HL-60 (cell line): ENCODE measurements at regions not wholly inside any gene's neighbourhood (a gene's known extent, or its start where the extent isn't known, plus 50 kb on each side); places are given as distances from the start of the nearest gene placed in this dataset.

ENCODE experiments used
- DNase-seq, 2 experiments: peaks; one replicate each; pipeline ENCODE4 v3.0.0-alpha.2; 2010 to 2020; ENCODE audit warnings: low read depth in 1 of 2, low spot score in 1 of 2
- H3K27ac ChIP-seq: fragments of 250-450 bp; sonication (Bioruptor Pico); replicated peaks from 2 replicates; pipeline ENCODE4 v1.5.1; 2020; ENCODE audit warnings: mild to moderate bottlenecking, moderate library complexity
- H3K27me3 ChIP-seq: fragments of 250-450 bp; sonication (Bioruptor Pico); 2 replicates; pipeline ENCODE4 v1.5.1; 2021; ENCODE audit warnings: mild to moderate bottlenecking, moderate library complexity; ENCODE audit not compliant: insufficient read depth, poor library complexity, severe bottlenecking
- H3K4me3 ChIP-seq: replicated peaks from 2 replicates; pipeline ENCODE4 v1.5.1; 2011; ENCODE audit warnings: mild to moderate bottlenecking, control low read depth, low read length; ENCODE audit not compliant: insufficient read depth
- GABPA ChIP-seq: IDR thresholded peaks from 2 replicates; pipeline ENCODE4 v1.6.1; 2012; ENCODE audit warnings: low read depth
- POLR2AphosphoS5 ChIP-seq: IDR thresholded peaks from 2 replicates; pipeline ENCODE4 v1.6.1; 2012; ENCODE audit warnings: low read depth
- SPI1 ChIP-seq: IDR thresholded peaks from 2 replicates; pipeline ENCODE4 v1.6.1; 2012; ENCODE audit warnings: low read depth, mild to moderate bottlenecking, borderline replicate concordance
- TF ChIP-seq, protein P1 (sequence below): IDR thresholded peaks from 2 replicates; pipeline ENCODE4 v1.6.1; 2012; ENCODE audit warnings: low read depth; ENCODE audit not compliant: insufficient replicate concordance
- TF ChIP-seq, protein P2 (sequence below): IDR thresholded peaks from one replicate; pipeline ENCODE4 v1.5.1; 2011; ENCODE audit warnings: low read length, control low read depth, inconsistent platforms; ENCODE audit not compliant: insufficient read depth

DNA sequence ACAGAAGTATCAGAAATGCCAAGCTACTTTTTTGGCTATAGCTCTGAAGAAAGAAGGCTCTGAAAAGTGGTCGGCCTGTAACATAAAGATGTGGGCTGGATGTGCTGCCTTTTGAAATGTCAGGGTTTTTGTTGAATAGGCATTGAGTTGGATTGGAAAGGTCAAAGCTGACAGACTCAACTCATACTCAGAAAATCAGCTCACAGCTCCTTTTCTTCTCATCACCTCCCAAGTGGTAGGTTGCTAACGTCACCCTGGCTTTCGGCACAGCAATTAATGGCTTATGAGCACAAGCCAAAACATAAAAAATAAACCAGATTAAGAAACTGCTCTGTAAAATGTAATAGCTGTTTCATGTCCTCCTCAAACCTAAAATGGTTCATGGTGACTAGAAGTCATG lies 68.3 kb downstream of the KCNF1 start:
- H3K27me3 ChIP-seq = no peaks in the 10 kb centered on the region
- no peak overlapping the region for H3K4me3 ChIP-seq
- TF ChIP-seq, protein P1, sequence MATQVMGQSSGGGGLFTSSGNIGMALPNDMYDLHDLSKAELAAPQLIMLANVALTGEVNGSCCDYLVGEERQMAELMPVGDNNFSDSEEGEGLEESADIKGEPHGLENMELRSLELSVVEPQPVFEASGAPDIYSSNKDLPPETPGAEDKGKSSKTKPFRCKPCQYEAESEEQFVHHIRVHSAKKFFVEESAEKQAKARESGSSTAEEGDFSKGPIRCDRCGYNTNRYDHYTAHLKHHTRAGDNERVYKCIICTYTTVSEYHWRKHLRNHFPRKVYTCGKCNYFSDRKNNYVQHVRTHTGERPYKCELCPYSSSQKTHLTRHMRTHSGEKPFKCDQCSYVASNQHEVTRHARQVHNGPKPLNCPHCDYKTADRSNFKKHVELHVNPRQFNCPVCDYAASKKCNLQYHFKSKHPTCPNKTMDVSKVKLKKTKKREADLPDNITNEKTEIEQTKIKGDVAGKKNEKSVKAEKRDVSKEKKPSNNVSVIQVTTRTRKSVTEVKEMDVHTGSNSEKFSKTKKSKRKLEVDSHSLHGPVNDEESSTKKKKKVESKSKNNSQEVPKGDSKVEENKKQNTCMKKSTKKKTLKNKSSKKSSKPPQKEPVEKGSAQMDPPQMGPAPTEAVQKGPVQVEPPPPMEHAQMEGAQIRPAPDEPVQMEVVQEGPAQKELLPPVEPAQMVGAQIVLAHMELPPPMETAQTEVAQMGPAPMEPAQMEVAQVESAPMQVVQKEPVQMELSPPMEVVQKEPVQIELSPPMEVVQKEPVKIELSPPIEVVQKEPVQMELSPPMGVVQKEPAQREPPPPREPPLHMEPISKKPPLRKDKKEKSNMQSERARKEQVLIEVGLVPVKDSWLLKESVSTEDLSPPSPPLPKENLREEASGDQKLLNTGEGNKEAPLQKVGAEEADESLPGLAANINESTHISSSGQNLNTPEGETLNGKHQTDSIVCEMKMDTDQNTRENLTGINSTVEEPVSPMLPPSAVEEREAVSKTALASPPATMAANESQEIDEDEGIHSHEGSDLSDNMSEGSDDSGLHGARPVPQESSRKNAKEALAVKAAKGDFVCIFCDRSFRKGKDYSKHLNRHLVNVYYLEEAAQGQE = no peak
- TF ChIP-seq, protein P2, sequence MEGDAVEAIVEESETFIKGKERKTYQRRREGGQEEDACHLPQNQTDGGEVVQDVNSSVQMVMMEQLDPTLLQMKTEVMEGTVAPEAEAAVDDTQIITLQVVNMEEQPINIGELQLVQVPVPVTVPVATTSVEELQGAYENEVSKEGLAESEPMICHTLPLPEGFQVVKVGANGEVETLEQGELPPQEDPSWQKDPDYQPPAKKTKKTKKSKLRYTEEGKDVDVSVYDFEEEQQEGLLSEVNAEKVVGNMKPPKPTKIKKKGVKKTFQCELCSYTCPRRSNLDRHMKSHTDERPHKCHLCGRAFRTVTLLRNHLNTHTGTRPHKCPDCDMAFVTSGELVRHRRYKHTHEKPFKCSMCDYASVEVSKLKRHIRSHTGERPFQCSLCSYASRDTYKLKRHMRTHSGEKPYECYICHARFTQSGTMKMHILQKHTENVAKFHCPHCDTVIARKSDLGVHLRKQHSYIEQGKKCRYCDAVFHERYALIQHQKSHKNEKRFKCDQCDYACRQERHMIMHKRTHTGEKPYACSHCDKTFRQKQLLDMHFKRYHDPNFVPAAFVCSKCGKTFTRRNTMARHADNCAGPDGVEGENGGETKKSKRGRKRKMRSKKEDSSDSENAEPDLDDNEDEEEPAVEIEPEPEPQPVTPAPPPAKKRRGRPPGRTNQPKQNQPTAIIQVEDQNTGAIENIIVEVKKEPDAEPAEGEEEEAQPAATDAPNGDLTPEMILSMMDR = no peak
- TF ChIP-seq POLR2AphosphoS5 (no peak), GABPA (no peak), SPI1 (no peak)

DNA sequence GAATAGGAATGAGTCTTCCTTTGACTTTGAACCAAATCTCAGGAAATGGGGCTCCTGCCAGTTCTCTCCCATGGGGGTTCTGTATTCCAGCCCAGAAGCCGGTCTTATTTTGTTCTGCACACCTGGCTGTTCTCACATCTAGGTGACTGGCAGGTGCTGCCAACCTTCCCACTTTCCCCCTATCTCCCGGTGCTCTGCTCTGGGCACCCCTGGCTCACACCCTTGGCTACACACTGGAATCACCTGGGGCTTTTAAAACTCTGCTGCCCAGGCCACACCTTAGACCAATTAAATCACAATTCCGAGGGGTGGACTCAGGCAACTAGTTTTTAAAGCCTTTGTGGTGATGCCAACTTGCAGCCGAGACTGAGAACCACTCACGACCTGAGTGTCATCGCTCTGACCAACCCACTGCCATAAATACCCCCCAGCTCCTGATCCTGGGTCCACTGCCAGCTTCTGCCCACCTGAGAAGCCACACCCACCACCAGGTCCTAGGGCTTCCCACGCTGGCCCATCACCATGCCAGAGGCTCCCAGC lies 69.2 kb downstream of the KCNF1 start:
- no peak for DNase-seq
- Histone ChIP-seq H3K27me3 (no peaks in the 10 kb centered on the region), H3K27ac (no peak overlapping the region), H3K4me3 (no peak overlapping the region)
- TF ChIP-seq, protein P2 = no peak
- TF ChIP-seq SPI1 (no peak), POLR2AphosphoS5 (no peak), GABPA (no peak)
- TF ChIP-seq, protein P1 = no peak

More for the DNA sequence above, 68.3 kb downstream of the KCNF1 start:
- H3K27ac ChIP-seq = no peak overlapping the region
- no peak for DNase-seq

DNA sequence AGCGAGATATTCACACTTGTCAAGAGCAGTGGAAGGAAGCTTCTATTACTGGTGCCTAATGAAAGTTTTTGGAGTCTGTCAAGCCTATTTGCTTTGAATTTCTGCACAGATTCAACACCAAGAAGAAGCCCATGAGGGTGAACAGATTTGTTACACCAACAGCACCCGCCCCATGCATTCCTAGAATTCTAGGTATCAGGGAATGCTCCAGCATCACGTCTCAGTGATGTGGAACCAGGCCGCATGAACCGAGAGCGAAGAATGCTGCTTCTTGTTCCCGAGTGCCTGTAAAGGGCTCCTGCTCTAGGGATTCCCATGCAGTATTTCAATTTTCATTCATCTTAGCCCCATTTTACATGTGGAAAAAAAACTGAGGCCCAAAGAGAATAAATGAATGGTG lies 69.7 kb downstream of the KCNF1 start:
- H3K4me3 ChIP-seq = no peak overlapping the region
- DNase-seq = no peak
- TF ChIP-seq GABPA = no peak
- TF ChIP-seq, protein P1 = no peak
- TF ChIP-seq, protein P2 = no peak
- TF ChIP-seq SPI1 = no peak
- TF ChIP-seq POLR2AphosphoS5 = no peak
- H3K27me3 ChIP-seq = no peaks in the 10 kb centered on the region
- H3K27ac ChIP-seq = no peak overlapping the region
